ENCODE measurements at regions not wholly inside any gene's neighbourhood (a gene's known extent, or its start where the extent isn't known, plus 50 kb on each side); places are given as distances from the start of the nearest gene placed in this dataset.

- TF ChIP-seq POLR2A (IDR thresholded peaks at IDR 0.05), result no peak
- no peak for TF ChIP-seq CTCF (IDR thresholded peaks at IDR 0.05)
Observed at GRCh38 chr2:100720445-100720844, 99.5 kb upstream of the NPAS2 start.

Measured in Peyer's patch (tissue), 4 donors.